Neuronal stem cell (in vitro differentiated cells): ENCODE measurements at regions not wholly inside any gene's neighbourhood (a gene's known extent, or its start where the extent isn't known, plus 50 kb on each side); places are given as distances from the start of the nearest gene placed in this dataset.
A peak's percentile ranks its signal among the peaks of the same experiment; 100 is the strongest.
"Not testable (repeated sequence)": the region's sequence is repeated elsewhere in the genome, so short reads cannot be mapped to it uniquely, and the experiment has no call there.

Experiments used
- DNase-seq: peaks from one replicate; pipeline ENCODE4 v3.0.0-alpha.2; 2013; ENCODE audit warnings: low spot score
- H2AFZ ChIP-seq: one replicate; pipeline ENCODE4 v1.6.1; 2013; ENCODE audit warnings: mild to moderate bottlenecking, low read length, inconsistent platforms
- H2AK5ac ChIP-seq: 2 replicates; pipeline ENCODE4 v1.6.1; 2013; ENCODE audit warnings: low read depth, mild to moderate bottlenecking, inconsistent platforms, low read length, moderate library complexity, mixed read lengths
- H2BK120ac ChIP-seq: 2 replicates; pipeline ENCODE4 v1.6.1; 2013; ENCODE audit warnings: low read depth, mild to moderate bottlenecking, inconsistent platforms, low read length, moderate library complexity, mixed read lengths
- H2BK12ac ChIP-seq: one replicate; pipeline ENCODE4 v1.6.1; 2013; ENCODE audit warnings: low read length, inconsistent platforms
- H2BK15ac ChIP-seq: 2 replicates; pipeline ENCODE4 v1.6.1; 2013; ENCODE audit warnings: mild to moderate bottlenecking, low read length, inconsistent platforms, mixed read lengths
- H2BK5ac ChIP-seq: one replicate; pipeline ENCODE4 v1.6.1; 2013; ENCODE audit warnings: inconsistent platforms, mild to moderate bottlenecking, low read length, moderate library complexity
- H3K14ac ChIP-seq: one replicate; pipeline ENCODE4 v1.6.1; 2013; ENCODE audit warnings: low read length, inconsistent platforms
- H3K18ac ChIP-seq: 2 replicates; pipeline ENCODE4 v1.6.1; 2013; ENCODE audit warnings: low read length, inconsistent platforms
- H3K23ac ChIP-seq: 2 replicates; pipeline ENCODE4 v1.6.1; 2013; ENCODE audit warnings: low read depth, mild to moderate bottlenecking, mixed read lengths, low read length, inconsistent platforms; ENCODE audit not compliant: poor library complexity
- H3K27ac ChIP-seq: replicated peaks from 3 replicates; pipeline ENCODE4 v1.5.1; 2013; ENCODE audit warnings: low read length, inconsistent platforms
- H3K27me3 ChIP-seq, 3 experiments: 2 replicates each; pipeline ENCODE4 v1.6.1; 2013; ENCODE audit warnings: low read length in 3 of 3, mild to moderate bottlenecking in 2 of 3, inconsistent platforms in 1 of 3, low read depth in 1 of 3, mixed read lengths in 1 of 3, moderate library complexity in 1 of 3; ENCODE audit not compliant: control insufficient read depth in 3 of 3, insufficient read depth in 3 of 3
- H3K36me3 ChIP-seq, 2 donors: replicated peaks in 1 of 2; 2 replicates each; pipeline ENCODE4 v1.6.1; 2013; ENCODE audit warnings: low read length in 2 of 2; ENCODE audit not compliant: control insufficient read depth in 2 of 2, insufficient read depth in 2 of 2
- H3K4ac ChIP-seq: 2 replicates; pipeline ENCODE4 v1.6.1; 2013; ENCODE audit warnings: inconsistent platforms, mild to moderate bottlenecking, low read length, moderate library complexity
- H3K4me1 ChIP-seq, 2 donors: 1 replicate in 1 of 2; 2 replicates in 1 of 2; pipeline ENCODE4 v1.6.1; 2013; ENCODE audit warnings: low read length in 2 of 2, low read depth in 1 of 2; ENCODE audit not compliant: control insufficient read depth in 2 of 2, insufficient read depth in 1 of 2
- H3K4me2 ChIP-seq: one replicate; pipeline ENCODE4 v1.6.1; 2013; ENCODE audit warnings: mild to moderate bottlenecking, low read length, inconsistent platforms; ENCODE audit not compliant: insufficient read depth, poor library complexity, severe bottlenecking
- H3K4me3 ChIP-seq, 2 donors: 2 replicates each; pipeline ENCODE4 v1.5.1; 2013; ENCODE audit warnings: low read length in 2 of 2, mild to moderate bottlenecking in 2 of 2, inconsistent platforms in 1 of 2, moderate library complexity in 1 of 2
- H3K79me1 ChIP-seq: one replicate; pipeline ENCODE4 v1.6.1; 2013; ENCODE audit warnings: low read depth, mild to moderate bottlenecking, inconsistent platforms, low read length, moderate library complexity
- H3K9ac ChIP-seq: one replicate; pipeline ENCODE4 v1.6.1; 2013; ENCODE audit warnings: mild to moderate bottlenecking, low read depth, low read length, inconsistent platforms; ENCODE audit not compliant: poor library complexity
- H3K9me3 ChIP-seq, 2 donors: replicated peaks in 1 of 2; 2 replicates each; pipeline versions ENCODE3 to v1.6.1; 2013; ENCODE audit warnings: low read length in 2 of 2, mild to moderate bottlenecking in 2 of 2, inconsistent platforms in 1 of 2, low read depth in 1 of 2, mixed read lengths in 1 of 2, moderate library complexity in 1 of 2; ENCODE audit not compliant: control insufficient read depth in 2 of 2, insufficient read depth in 1 of 2
- H4K8ac ChIP-seq: one replicate; pipeline ENCODE4 v1.6.1; 2013; ENCODE audit warnings: low read depth, mild to moderate bottlenecking, inconsistent platforms, low read length, moderate library complexity
- H4K91ac ChIP-seq: one replicate; pipeline ENCODE4 v1.6.1; 2013; ENCODE audit warnings: low read length, low read depth, mild to moderate bottlenecking, inconsistent platforms; ENCODE audit not compliant: poor library complexity
- WGBS, 2 donors: extraction: QIAGEN DNeasy Blood & Tissue Kit; methylation state at CpG; one replicate each; pipeline ENCODE4 v1.1.7; 2013; ENCODE audit warnings: missing lambda C conversion rate in 2 of 2, mixed read lengths in 1 of 2; ENCODE audit not compliant: insufficient read length in 2 of 2, insufficient replicate concordance in 1 of 2; ENCODE audit errors: extremely low coverage in 2 of 2; 5-methylcytosine and 5-hydroxymethylcytosine counted together

DNA sequence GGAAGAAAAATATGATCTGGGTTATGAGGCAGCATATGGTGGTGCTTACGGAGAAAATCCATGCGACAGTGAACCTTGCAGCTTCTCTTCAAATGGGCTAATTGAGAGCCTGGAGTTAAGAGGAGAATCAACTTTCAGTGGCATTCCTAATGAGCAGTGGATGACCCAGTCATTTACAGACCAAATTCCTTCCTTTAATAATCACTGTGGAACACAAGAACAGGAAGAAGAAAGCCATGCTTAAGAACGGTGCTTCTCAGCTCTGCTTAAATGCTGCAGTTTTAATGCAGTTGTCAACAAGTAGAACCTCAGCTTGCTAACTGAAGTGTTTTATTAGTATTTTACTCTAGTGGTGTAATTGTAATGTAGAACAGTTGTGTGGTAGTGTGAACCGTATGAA, 154.2 kb upstream of the RASSF8 start:
- H3K27ac ChIP-seq, H4K91ac ChIP-seq, H3K4me3 ChIP-seq, H3K36me3 ChIP-seq, H2BK5ac ChIP-seq, H2BK12ac ChIP-seq, H3K4me1 ChIP-seq, H3K27me3 ChIP-seq, H3K4ac ChIP-seq, H4K8ac ChIP-seq, DNase-seq, H3K18ac ChIP-seq, H3K9me3 ChIP-seq, H3K4me2 ChIP-seq, H3K79me1 ChIP-seq, H2BK120ac ChIP-seq, H3K23ac ChIP-seq, H3K14ac ChIP-seq, H2BK15ac ChIP-seq, H2AK5ac ChIP-seq, H3K9ac ChIP-seq: not testable (repeated sequence)
- H2AFZ ChIP-seq = peak overlapping the region; percentile 28
- no CpG with 5 or more reads among the region's 4 CpGs for WGBS, 2 donors

GRCh38 chr12:25806271-25806670, 152.2 kb upstream of the RASSF8 start:
- H2BK120ac ChIP-seq = no peak overlapping the region
- H2BK12ac ChIP-seq = no peak overlapping the region
- no peak overlapping the region for H2BK5ac ChIP-seq
- no peak overlapping the region for H2BK15ac ChIP-seq
- H3K9ac ChIP-seq = no peak overlapping the region
- H3K23ac ChIP-seq = no peak overlapping the region
- H3K27ac ChIP-seq = no peak overlapping the region
- no peak overlapping the region for H2AFZ ChIP-seq
- H4K8ac ChIP-seq = no peak overlapping the region
- no peaks in the 10 kb centered on the region for H3K79me1 ChIP-seq
- no peak overlapping the region for H3K4ac ChIP-seq
- H3K4me3 ChIP-seq = no peak overlapping the region
- H3K36me3 ChIP-seq = no peaks in the 10 kb centered on the region
- peaks cover 0 to 1% of the 10 kb centered on the region in 2 donors for H3K4me1 ChIP-seq
- no peak overlapping the region for H2AK5ac ChIP-seq
- H3K14ac ChIP-seq = no peak overlapping the region
- no peak overlapping the region for H3K18ac ChIP-seq
- no peak overlapping the region for H4K91ac ChIP-seq
- DNase-seq = no peak
- H3K27me3 ChIP-seq = no peaks in the 10 kb centered on the region
- H3K9me3 ChIP-seq = no peaks in the 10 kb centered on the region
- no peak overlapping the region for H3K4me2 ChIP-seq
- WGBS, 2 donors = no CpG with 5 or more reads among the region's 1 CpG

DNA sequence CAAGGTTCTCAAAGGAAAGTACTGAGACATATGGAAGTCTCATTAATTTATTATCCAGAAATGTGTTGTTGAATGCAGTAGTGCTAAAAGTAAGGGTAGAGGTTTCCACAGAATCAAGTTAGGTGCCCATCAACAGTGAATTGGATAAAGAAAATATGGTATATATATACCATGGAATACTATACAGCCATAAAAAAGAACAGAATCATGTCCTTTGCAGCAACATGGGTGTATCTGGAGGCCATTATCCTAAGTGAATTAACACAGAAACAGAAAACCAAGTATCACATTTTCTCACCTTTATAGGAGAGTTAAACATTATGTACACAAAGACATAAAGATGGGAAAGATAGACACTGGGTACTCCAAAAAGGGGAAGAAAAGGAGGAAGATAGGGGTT, 149.9 kb upstream of the RASSF8 start:
- H3K18ac ChIP-seq = no peak overlapping the region
- H3K79me1 ChIP-seq = no peaks in the 10 kb centered on the region
- H2BK15ac ChIP-seq = no peak overlapping the region
- H3K4me2 ChIP-seq = no peak overlapping the region
- no peak overlapping the region for H3K14ac ChIP-seq
- no peak overlapping the region for H3K27ac ChIP-seq
- no peak overlapping the region for H4K91ac ChIP-seq
- DNase-seq = no peak
- H2BK120ac ChIP-seq = no peak overlapping the region
- H2AFZ ChIP-seq = no peak overlapping the region
- H3K9me3 ChIP-seq = no peaks in the 10 kb centered on the region
- H2BK12ac ChIP-seq = no peak overlapping the region
- H3K4me3 ChIP-seq = no peak overlapping the region
- no peak overlapping the region for H3K9ac ChIP-seq
- H3K23ac ChIP-seq = no peak overlapping the region
- no peak overlapping the region for H2BK5ac ChIP-seq
- no peak overlapping the region for H3K4ac ChIP-seq
- H4K8ac ChIP-seq = no peak overlapping the region
- no peaks in the 10 kb centered on the region for H3K36me3 ChIP-seq
- H3K27me3 ChIP-seq = no peaks in the 10 kb centered on the region
- peaks cover 0 to 1% of the 10 kb centered on the region in 2 donors for H3K4me1 ChIP-seq
- H2AK5ac ChIP-seq = no peak overlapping the region

- Histone ChIP-seq H3K4me3 (no peak overlapping the region), H3K18ac (no peak overlapping the region), H3K4me2 (no peak overlapping the region), H3K36me3 (no peaks in the 10 kb centered on the region), H4K8ac (no peak overlapping the region), H3K27ac (no peak overlapping the region), H3K79me1 (no peaks in the 10 kb centered on the region), H3K4me1 (no peaks in the 10 kb centered on the region), H2BK15ac (no peak overlapping the region), H3K4ac (no peak overlapping the region), H3K23ac (no peak overlapping the region), H2BK12ac (no peak overlapping the region), H3K9ac (no peak overlapping the region), H4K91ac (no peak overlapping the region), H2AFZ (no peak overlapping the region), H2BK5ac (no peak overlapping the region), H2BK120ac (no peak overlapping the region), H3K9me3 (no peaks in the 10 kb centered on the region), H2AK5ac (no peak overlapping the region), H3K14ac (no peak overlapping the region), H3K27me3 (no peaks in the 10 kb centered on the region)
- no peak for DNase-seq
- no CpG with 5 or more reads among the region's 1 CpG for WGBS, 2 donors
Observed at GRCh38 chr12:25810683-25811082, 147.8 kb upstream of the RASSF8 start.
